HCT116 (cell line): ENCODE measurements at regions not wholly inside any gene's neighbourhood (a gene's known extent, or its start where the extent isn't known, plus 50 kb on each side); places are given as distances from the start of the nearest gene placed in this dataset.

ENCODE experiments used
- ATAC-seq: fragments of 200-7000 bp; cut with Tn5 transposase; 2 replicates; pipeline ENCODE4 v1.9.1; 2020; ENCODE audit warnings: mild to moderate bottlenecking, moderate library complexity
- BruUV-seq: library from RNA; stranded (reverse); fragments of 400-500 nt; replicated peaks from 2 replicates; lab custom pipeline; 2021; lab: Mats Ljungman, UMichigan
- CTCF ChIA-PET: fragments of 300-600 bp; sonication (Branson Sonifier 250); formaldehyde crosslinking; loops from one replicate; lab custom pipeline; 2021; ENCODE audit warnings: antibody characterized with exemption; lab: Charles Lee
- POLR2A ChIA-PET: fragments of 300-600, 350-600 bp; sonication (Branson Sonifier 250); formaldehyde crosslinking; loops from one replicate; lab custom pipeline; 2021; ENCODE audit warnings: antibody characterized with exemption; lab: Charles Lee
- RAD21 ChIA-PET, 2 experiments: fragments of 300-600 bp; sonication (Branson Sonifier 250); formaldehyde crosslinking; loops; one replicate each; lab custom pipeline; 2023; ENCODE audit warnings: low total read pairs in 2 of 2; ENCODE audit not compliant: uncharacterized antibody in 2 of 2, unreplicated experiment in 2 of 2, low non-redundant PET in 1 of 2; lab: Charles Lee
- DNase-seq: peaks from one replicate; pipeline ENCODE4 v3.0.0-alpha.2; 2010; ENCODE audit warnings: low read depth, low spot score
- H2AFZ ChIP-seq: fragments of 200-600 bp; shearing (Covaris generic), sonication (generic); 2 replicates; pipeline ENCODE4 v1.6.1; 2017; ENCODE audit warnings: low read depth, mixed run types, mixed read lengths, antibody characterized with exemption, low read length; ENCODE audit not compliant: poor library complexity, severe bottlenecking
- H3K27ac ChIP-seq: 2 replicates; pipeline ENCODE4 v1.5.1; 2012; ENCODE audit warnings: low read depth, low read length
- H3K27me3 ChIP-seq: fragments of 200-600 bp; sonication (generic); 2 replicates; pipeline ENCODE4 v1.6.1; 2016; ENCODE audit warnings: mixed run types, low read length, mixed read lengths; ENCODE audit not compliant: insufficient read depth
- H3K36me3 ChIP-seq, 2 experiments: fragments of 200-500 bp in 1 of 2; fragments of 200-600 bp in 1 of 2; sonication (Bioruptor generic) in 1 of 2; sonication (generic) in 1 of 2; 2 replicates each; pipeline versions ENCODE4 v1.5.1 to v1.6.1; 2014 to 2016; ENCODE audit warnings: low read length in 2 of 2, inconsistent platforms in 1 of 2, mixed read lengths in 1 of 2, mixed run types in 1 of 2; ENCODE audit not compliant: insufficient read depth in 2 of 2, control insufficient read depth in 1 of 2
- H3K4me1 ChIP-seq, 2 experiments: fragments of 200-600 bp in 1 of 2; sonication (generic) in 1 of 2; 2 replicates each; pipeline versions ENCODE4 v1.5.1 to v1.6.1; 2012 to 2017; ENCODE audit warnings: low read length in 2 of 2, inconsistent platforms in 1 of 2, mild to moderate bottlenecking in 1 of 2, mixed read lengths in 1 of 2, mixed run types in 1 of 2, moderate library complexity in 1 of 2; ENCODE audit not compliant: insufficient read depth in 2 of 2, control insufficient read depth in 1 of 2
- H3K4me2 ChIP-seq: fragments of 200-600 bp; sonication (generic); 2 replicates; pipeline ENCODE4 v1.6.1; 2017; ENCODE audit warnings: mixed run types, low read length, mixed read lengths
- H3K4me3 ChIP-seq, 2 experiments: fragments of 200-600 bp in 1 of 2; sonication (generic) in 1 of 2; replicated peaks in 1 of 2; 2 replicates each; pipeline ENCODE4 v1.5.1; 2011 to 2016; ENCODE audit warnings: low read length in 2 of 2, control low read depth in 1 of 2, low read depth in 1 of 2, mild to moderate bottlenecking in 1 of 2, mixed read lengths in 1 of 2, mixed run types in 1 of 2
- H3K79me2 ChIP-seq: fragments of 200-600 bp; sonication (generic); 2 replicates; pipeline ENCODE4 v1.6.1; 2017; ENCODE audit warnings: mild to moderate bottlenecking, mixed run types, low read length, moderate library complexity, mixed read lengths; ENCODE audit not compliant: insufficient read depth
- H3K9ac ChIP-seq: fragments of 200-600 bp; sonication (generic); 2 replicates; pipeline ENCODE4 v1.6.1; 2016; ENCODE audit warnings: low read length, mixed read lengths
- H3K9me2 ChIP-seq: fragments of 200-600 bp; sonication (generic), shearing (Covaris generic); 2 replicates; pipeline ENCODE4 v1.6.1; 2017; ENCODE audit warnings: mixed run types, mild to moderate bottlenecking, moderate library complexity; ENCODE audit not compliant: insufficient read depth
- H3K9me3 ChIP-seq, 2 experiments: fragments of 200-500 bp in 1 of 2; fragments of 200-600 bp in 1 of 2; sonication (Bioruptor generic) in 1 of 2; sonication (generic) in 1 of 2; 2 replicates each; pipeline ENCODE4 v1.6.1; 2014 to 2017; ENCODE audit warnings: low read length in 2 of 2, mixed read lengths in 2 of 2, inconsistent platforms in 1 of 2, low read depth in 1 of 2, mild to moderate bottlenecking in 1 of 2, mixed run types in 1 of 2, moderate library complexity in 1 of 2; ENCODE audit not compliant: control insufficient read depth in 1 of 2, insufficient read depth in 1 of 2
- H4K20me1 ChIP-seq: fragments of 200-600 bp; sonication (generic), shearing (Covaris generic); 2 replicates; pipeline ENCODE4 v1.6.1; 2017; ENCODE audit warnings: mixed run types, mild to moderate bottlenecking, moderate library complexity; ENCODE audit not compliant: insufficient read depth
- ATF3 ChIP-seq: IDR thresholded peaks from 2 replicates; pipeline ENCODE4 v1.6.1; 2012
- CBX3 ChIP-seq: IDR thresholded peaks from 2 replicates; pipeline ENCODE4 v1.6.1; 2012; ENCODE audit warnings: low read depth
- CEBPB ChIP-seq: IDR thresholded peaks from 2 replicates; pipeline ENCODE4 v1.6.1; 2012; ENCODE audit warnings: low read depth
- FOSL1 ChIP-seq: IDR thresholded peaks from 2 replicates; pipeline ENCODE4 v1.6.1; 2012; ENCODE audit warnings: low read depth
- MAX ChIP-seq: IDR thresholded peaks from 2 replicates; pipeline ENCODE4 v1.6.1; 2012
- POLR2A ChIP-seq: IDR thresholded peaks from 2 replicates; pipeline ENCODE4 v1.7.0; 2011; ENCODE audit warnings: borderline replicate concordance; ENCODE audit not compliant: insufficient read depth, insufficient read length; ENCODE audit errors: extremely low read depth
- REST ChIP-seq: IDR thresholded peaks from 2 replicates; pipeline ENCODE4 v1.6.1; 2012; ENCODE audit warnings: low read depth
- SP1 ChIP-seq: IDR thresholded peaks from 2 replicates; pipeline ENCODE4 v1.6.1; 2012; ENCODE audit warnings: low read depth
- SRF ChIP-seq: IDR thresholded peaks from 2 replicates; pipeline ENCODE4 v1.6.1; 2012; ENCODE audit warnings: low read depth
- YY1 ChIP-seq: IDR thresholded peaks from 2 replicates; pipeline ENCODE4 v1.6.1; 2011; ENCODE audit warnings: low read length, low read depth, moderate library complexity, mild to moderate bottlenecking; ENCODE audit not compliant: insufficient replicate concordance; ENCODE audit errors: extremely low read depth
- ZBTB33 ChIP-seq: IDR thresholded peaks from 2 replicates; pipeline ENCODE4 v1.6.1; 2011; ENCODE audit warnings: mild to moderate bottlenecking, low read length, moderate library complexity; ENCODE audit not compliant: insufficient replicate concordance; ENCODE audit errors: extremely low read depth
- ZNF274 ChIP-seq: fragments of 200-500 bp; sonication (Bioruptor generic); IDR thresholded peaks from 2 replicates; pipeline ENCODE4 v1.6.1; 2014; ENCODE audit warnings: mild to moderate bottlenecking, low read depth, low read length, inconsistent platforms
- intact Hi-C: fragments of 100-400 bp; cut with micrococcal nuclease; formaldehyde crosslinking; loops from 2 replicates; pipeline ENCODE4 v1.10.0; 2022

- Histone ChIP-seq H4K20me1 (no peaks in the 10 kb centered on the region), H3K9me3 (no peaks in the 10 kb centered on the region), H3K9ac (no peak overlapping the region), H3K4me3 (no peak overlapping the region), H3K36me3 (no peaks in the 10 kb centered on the region), H3K27ac (no peak overlapping the region), H3K4me2 (no peak overlapping the region), H2AFZ (no peak overlapping the region), H3K4me1 (no peaks in the 10 kb centered on the region), H3K79me2 (no peaks in the 10 kb centered on the region), H3K9me2 (no peaks in the 10 kb centered on the region), H3K27me3 (no peaks in the 10 kb centered on the region)
- TF ChIP-seq POLR2A: no peak
- no peak for TF ChIP-seq FOSL1
- TF ChIP-seq YY1: no peak
- TF ChIP-seq CBX3: no peak
- ChIA-PET POLR2A (no interaction called here), RAD21 (no interaction called here), CTCF (no interaction called here)
- intact Hi-C loops: no loop called here
- DNase-seq (no peak), ATAC-seq (no peak)
- BruUV-seq: no TSS peak
Observed at GRCh38 chr3:135867911-135868310, 97.6 kb upstream of the PPP2R3A start.

GRCh38 chr3:135868801-135869200, 96.7 kb upstream of the PPP2R3A start:
- H4K20me1 ChIP-seq: no peaks in the 10 kb centered on the region
- no peaks in the 10 kb centered on the region for H3K9me3 ChIP-seq
- H2AFZ ChIP-seq: no peak overlapping the region
- H3K36me3 ChIP-seq: no peaks in the 10 kb centered on the region
- no peaks in the 10 kb centered on the region for H3K4me1 ChIP-seq
- no peak overlapping the region for H3K27ac ChIP-seq
- H3K4me2 ChIP-seq: no peak overlapping the region
- no peaks in the 10 kb centered on the region for H3K9me2 ChIP-seq
- no peaks in the 10 kb centered on the region for H3K79me2 ChIP-seq
- DNase-seq (no peak), ATAC-seq (no peak)
- H3K9ac ChIP-seq: no peak overlapping the region
- RAD21 ChIA-PET: no interaction called here
- intact Hi-C loops: no loop called here
- CTCF ChIA-PET: no interaction called here
- no peaks in the 10 kb centered on the region for H3K27me3 ChIP-seq
- POLR2A ChIA-PET: no interaction called here
- BruUV-seq: no TSS peak
- H3K4me3 ChIP-seq: no peak overlapping the region
- TF ChIP-seq ATF3 (no peak), SRF (no peak), ZBTB33 (no peak), FOSL1 (no peak), MAX (no peak), ZNF274 (no peak), SP1 (no peak), YY1 (no peak), POLR2A (no peak), CEBPB (no peak), REST (no peak)
